Fibroblast of pulmonary artery (primary cell): ENCODE measurements at regions not wholly inside any gene's neighbourhood (a gene's known extent, or its start where the extent isn't known, plus 50 kb on each side); places are given as distances from the start of the nearest gene placed in this dataset.

Experiments used
- DNase-seq: peaks from one replicate; pipeline ENCODE4 v3.0.0-alpha.2; 2010; ENCODE audit warnings: low read depth
- H3K4me3 ChIP-seq: replicated peaks from 2 replicates; pipeline ENCODE4 v1.5.1; 2011; ENCODE audit warnings: low read depth, mild to moderate bottlenecking, control low read depth, low read length, moderate library complexity
- CTCF ChIP-seq: IDR thresholded peaks from 2 replicates; pipeline ENCODE4 v1.5.1; 2011; ENCODE audit warnings: mild to moderate bottlenecking, control low read depth, low read length, inconsistent platforms; ENCODE audit errors: missing control alignments

GRCh38 chr9:118223111-118223510 lies 518.9 kb downstream of the TLR4 start:
- H3K4me3 ChIP-seq, result no peak overlapping the region
- no peak for TF ChIP-seq CTCF
- no peak for DNase-seq

- no peak for DNase-seq
- no peak for TF ChIP-seq CTCF
- no peak overlapping the region for H3K4me3 ChIP-seq
Measured at GRCh38 chr9:118230329-118230728, 526.1 kb downstream of the TLR4 start.

GRCh38 chr9:118236625-118237024 lies 532.4 kb downstream of the TLR4 start:
- no peak overlapping the region for H3K4me3 ChIP-seq
- no peak for DNase-seq
- TF ChIP-seq CTCF, result no peak

- TF ChIP-seq CTCF, result no peak
- no peak for DNase-seq
- H3K4me3 ChIP-seq, result no peak overlapping the region
Measured at GRCh38 chr9:118238139-118238538, 533.9 kb downstream of the TLR4 start.

GRCh38 chr9:118252027-118252426 lies 547.8 kb downstream of the TLR4 start:
- DNase-seq, result no peak
- TF ChIP-seq CTCF, result no peak
- H3K4me3 ChIP-seq, result no peak overlapping the region

GRCh38 chr9:118262191-118262590 lies 558.0 kb downstream of the TLR4 start:
- DNase-seq, result no peak
- H3K4me3 ChIP-seq, result no peak overlapping the region
- TF ChIP-seq CTCF, result no peak

GRCh38 chr9:118263949-118264348 lies 559.7 kb downstream of the TLR4 start:
- H3K4me3 ChIP-seq, result no peak overlapping the region
- no peak for TF ChIP-seq CTCF
- DNase-seq, result no peak
